ENCODE measurements at regions not wholly inside any gene's neighbourhood (a gene's known extent, or its start where the extent isn't known, plus 50 kb on each side); places are given as distances from the start of the nearest gene placed in this dataset.

GRCh38 chr2:215697496-215697895 is 261.6 kb upstream of the FN1 start:
- Mint-ChIP-seq H3K27ac (no peak overlapping the region), H3K9me3 (peaks cover 20% of the 10 kb centered on the region), H3K27me3 (ENCODE audit: low read depth) (no peaks in the 10 kb centered on the region), H3K36me3 (0 out of 2 replicates have a peak, but pooled peaks cover 3% of the 10 kb centered on the region), H3K4me1 (peaks cover 24% of the 10 kb centered on the region), H3K4me3 (no peak overlapping the region)
- TF ChIP-seq ZNF281 (CRISPR knock-in tag; IDR thresholded peaks at IDR 0.05): no peak
- no peak for TF ChIP-seq TEAD1 (CRISPR knock-in tag; IDR thresholded peaks at IDR 0.05)
- no peak for DNase-seq (ENCODE audit: low spot score)
- ChIA-PET POLR2A (no interaction called here), CTCF (no interaction called here)
- ATAC-seq: no peak

GRCh38 chr2:215697003-215697402 is 261.1 kb upstream of the FN1 start:
- Mint-ChIP-seq H3K27me3 (ENCODE audit: low read depth) (no peaks in the 10 kb centered on the region), H3K4me1 (peaks cover 24% of the 10 kb centered on the region), H3K4me3 (no peak overlapping the region), H3K27ac (no peak overlapping the region), H3K9me3 (peaks cover 20% of the 10 kb centered on the region), H3K36me3 (0 out of 2 replicates have a peak, but pooled peaks cover 3% of the 10 kb centered on the region)
- ATAC-seq (no peak), DNase-seq (ENCODE audit: low spot score) (no peak)
- POLR2A ChIA-PET: no interaction called here
- no peak for TF ChIP-seq CREM (CRISPR knock-in tag; IDR thresholded peaks at IDR 0.05)
- no peak for TF ChIP-seq ZSCAN18 (CRISPR knock-in tag; IDR thresholded peaks at IDR 0.05)
- TF ChIP-seq, protein P1, sequence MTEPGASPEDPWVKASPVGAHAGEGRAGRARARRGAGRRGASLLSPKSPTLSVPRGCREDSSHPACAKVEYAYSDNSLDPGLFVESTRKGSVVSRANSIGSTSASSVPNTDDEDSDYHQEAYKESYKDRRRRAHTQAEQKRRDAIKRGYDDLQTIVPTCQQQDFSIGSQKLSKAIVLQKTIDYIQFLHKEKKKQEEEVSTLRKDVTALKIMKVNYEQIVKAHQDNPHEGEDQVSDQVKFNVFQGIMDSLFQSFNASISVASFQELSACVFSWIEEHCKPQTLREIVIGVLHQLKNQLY (CRISPR knock-in tag; IDR thresholded peaks at IDR 0.05): no peak
- TF ChIP-seq NR2C2 (CRISPR knock-in tag; IDR thresholded peaks at IDR 0.05): no peak
- TF ChIP-seq, protein P2, sequence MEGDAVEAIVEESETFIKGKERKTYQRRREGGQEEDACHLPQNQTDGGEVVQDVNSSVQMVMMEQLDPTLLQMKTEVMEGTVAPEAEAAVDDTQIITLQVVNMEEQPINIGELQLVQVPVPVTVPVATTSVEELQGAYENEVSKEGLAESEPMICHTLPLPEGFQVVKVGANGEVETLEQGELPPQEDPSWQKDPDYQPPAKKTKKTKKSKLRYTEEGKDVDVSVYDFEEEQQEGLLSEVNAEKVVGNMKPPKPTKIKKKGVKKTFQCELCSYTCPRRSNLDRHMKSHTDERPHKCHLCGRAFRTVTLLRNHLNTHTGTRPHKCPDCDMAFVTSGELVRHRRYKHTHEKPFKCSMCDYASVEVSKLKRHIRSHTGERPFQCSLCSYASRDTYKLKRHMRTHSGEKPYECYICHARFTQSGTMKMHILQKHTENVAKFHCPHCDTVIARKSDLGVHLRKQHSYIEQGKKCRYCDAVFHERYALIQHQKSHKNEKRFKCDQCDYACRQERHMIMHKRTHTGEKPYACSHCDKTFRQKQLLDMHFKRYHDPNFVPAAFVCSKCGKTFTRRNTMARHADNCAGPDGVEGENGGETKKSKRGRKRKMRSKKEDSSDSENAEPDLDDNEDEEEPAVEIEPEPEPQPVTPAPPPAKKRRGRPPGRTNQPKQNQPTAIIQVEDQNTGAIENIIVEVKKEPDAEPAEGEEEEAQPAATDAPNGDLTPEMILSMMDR (IDR thresholded peaks at IDR 0.05): no peak
- no peak for TF ChIP-seq JAZF1 (CRISPR knock-in tag; IDR thresholded peaks at IDR 0.05)
- CTCF ChIA-PET: no interaction called here

DNA sequence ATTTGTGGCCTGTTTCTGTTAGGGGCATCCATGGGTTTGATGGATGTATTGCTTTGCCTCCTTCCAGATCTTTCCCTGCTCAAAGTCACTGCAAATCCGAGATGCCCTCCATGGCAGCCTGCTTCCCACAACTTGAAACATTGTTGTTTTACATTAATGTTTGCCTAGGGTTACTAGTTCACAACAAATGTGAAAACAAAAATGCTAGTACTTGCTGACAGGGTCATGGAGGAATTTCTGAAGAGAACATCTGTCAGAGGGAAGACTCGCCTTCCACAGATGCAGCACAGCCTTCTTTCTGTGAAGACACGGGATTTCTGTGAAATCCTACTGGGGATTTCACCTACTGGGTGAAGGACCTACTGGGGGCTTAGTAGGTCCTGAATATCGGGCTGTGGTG is 260.0 kb upstream of the FN1 start:
- ATAC-seq: no peak
- ChIA-PET CTCF (no interaction called here), POLR2A (no interaction called here)
- Mint-ChIP-seq H3K27me3 (ENCODE audit: low read depth) (no peaks in the 10 kb centered on the region), H3K27ac (no peak overlapping the region), H3K9me3 (peaks cover 18% of the 10 kb centered on the region), H3K4me1 (peaks cover 24% of the 10 kb centered on the region), H3K36me3 (0 out of 2 replicates have a peak, but pooled peaks cover 3% of the 10 kb centered on the region), H3K4me3 (no peak overlapping the region)
- no peak for DNase-seq (ENCODE audit: low spot score)
- TF ChIP-seq TEAD4 (CRISPR knock-in tag; IDR thresholded peaks at IDR 0.05): no peak
- TF ChIP-seq, protein P2 (IDR thresholded peaks at IDR 0.05): no peak
- TF ChIP-seq ESRRA (CRISPR knock-in tag; IDR thresholded peaks at IDR 0.05; ENCODE audit: borderline replicate concordance): no peak
- TF ChIP-seq MXD4 (CRISPR knock-in tag; IDR thresholded peaks at IDR 0.05; ENCODE audit: borderline replicate concordance): no peak
- no peak for TF ChIP-seq ZNF281 (CRISPR knock-in tag; IDR thresholded peaks at IDR 0.05)
